ENCODE measurements at regions not wholly inside any gene's neighbourhood (a gene's known extent, or its start where the extent isn't known, plus 50 kb on each side); places are given as distances from the start of the nearest gene placed in this dataset.
A peak's percentile ranks its signal among the peaks of the same experiment; 100 is the strongest.

DNA sequence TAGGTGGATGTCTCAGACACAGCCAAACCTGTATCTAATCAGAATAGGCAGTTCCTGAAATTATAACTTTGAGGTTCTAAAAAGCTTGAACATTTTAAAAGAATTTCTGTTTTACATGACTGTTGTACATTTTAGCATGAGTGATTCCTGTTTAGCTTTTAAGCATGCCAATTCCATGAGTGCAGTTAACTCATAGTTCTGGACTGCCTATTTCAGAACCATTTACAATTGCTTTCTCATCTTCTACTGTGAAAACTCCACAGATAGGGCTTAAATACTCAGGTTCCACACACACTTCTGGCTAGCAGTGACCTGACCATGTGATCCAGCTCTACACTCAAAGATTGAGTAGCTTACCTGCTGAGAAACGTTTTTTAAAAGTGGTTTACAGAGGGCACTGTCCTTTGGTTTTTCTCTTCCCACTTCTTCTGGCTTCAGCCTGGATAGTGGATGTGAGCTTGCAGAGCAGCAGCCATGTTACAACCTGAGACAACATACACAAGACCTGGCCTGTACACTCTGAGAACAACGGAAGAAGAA lies 280.8 kb downstream of the ANKRD50 start:
- Mint-ChIP-seq H3K4me1 (ENCODE audit: low read depth, unreplicated experiment) (no peaks in the 10 kb centered on the region), H3K27me3 (ENCODE audit: low read depth, unreplicated experiment) (no peaks in the 10 kb centered on the region), H3K27ac (ENCODE audit: unreplicated experiment) (no peak overlapping the region), H3K36me3 (ENCODE audit: low read depth, unreplicated experiment) (no peaks in the 10 kb centered on the region), H3K9me3 (ENCODE audit: unreplicated experiment) (no peaks in the 10 kb centered on the region), H3K4me3 (ENCODE audit: unreplicated experiment) (no peak overlapping the region)
- Histone ChIP-seq H3K79me2 (ENCODE audit: insufficient read depth, low read length) (no peaks in the 10 kb centered on the region), H4K20me1 (ENCODE audit: insufficient read depth, low read length) (no peaks in the 10 kb centered on the region), H2AFZ (ENCODE audit: low read depth, low read length) (no peak overlapping the region), H3K4me2 (ENCODE audit: low read length) (no peak overlapping the region), H3K36me3 (ENCODE audit: insufficient read depth, low read length) (no peaks in the 10 kb centered on the region), H3K27me3 (ENCODE audit: insufficient read depth, low read length) (no peaks in the 10 kb centered on the region), H3K4me3 (ENCODE audit: insufficient read depth, low read depth, low read length) (no peak overlapping the region), H3K9ac (ENCODE audit: low read length) (no peak overlapping the region), H3K9me3 (ENCODE audit: insufficient read depth, low read depth, low read length) (no peaks in the 10 kb centered on the region), H3K4me1 (ENCODE audit: insufficient read depth, low read length) (peaks cover 5% of the 10 kb centered on the region), H3K27ac (ENCODE audit: low read depth, low read length) (peak overlapping the region; percentile 49)
- no peak for TF ChIP-seq EZH2 (IDR thresholded peaks at IDR 0.05; ENCODE audit: insufficient read depth, low read length)
- TF ChIP-seq, protein P1, sequence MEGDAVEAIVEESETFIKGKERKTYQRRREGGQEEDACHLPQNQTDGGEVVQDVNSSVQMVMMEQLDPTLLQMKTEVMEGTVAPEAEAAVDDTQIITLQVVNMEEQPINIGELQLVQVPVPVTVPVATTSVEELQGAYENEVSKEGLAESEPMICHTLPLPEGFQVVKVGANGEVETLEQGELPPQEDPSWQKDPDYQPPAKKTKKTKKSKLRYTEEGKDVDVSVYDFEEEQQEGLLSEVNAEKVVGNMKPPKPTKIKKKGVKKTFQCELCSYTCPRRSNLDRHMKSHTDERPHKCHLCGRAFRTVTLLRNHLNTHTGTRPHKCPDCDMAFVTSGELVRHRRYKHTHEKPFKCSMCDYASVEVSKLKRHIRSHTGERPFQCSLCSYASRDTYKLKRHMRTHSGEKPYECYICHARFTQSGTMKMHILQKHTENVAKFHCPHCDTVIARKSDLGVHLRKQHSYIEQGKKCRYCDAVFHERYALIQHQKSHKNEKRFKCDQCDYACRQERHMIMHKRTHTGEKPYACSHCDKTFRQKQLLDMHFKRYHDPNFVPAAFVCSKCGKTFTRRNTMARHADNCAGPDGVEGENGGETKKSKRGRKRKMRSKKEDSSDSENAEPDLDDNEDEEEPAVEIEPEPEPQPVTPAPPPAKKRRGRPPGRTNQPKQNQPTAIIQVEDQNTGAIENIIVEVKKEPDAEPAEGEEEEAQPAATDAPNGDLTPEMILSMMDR (IDR thresholded peaks at IDR 0.05; ENCODE audit: insufficient read depth, low read depth, low read length): no peak
- FAIRE-seq (no peak), DNase-seq (ENCODE audit: low read depth) (peak; percentile 12)

DNA sequence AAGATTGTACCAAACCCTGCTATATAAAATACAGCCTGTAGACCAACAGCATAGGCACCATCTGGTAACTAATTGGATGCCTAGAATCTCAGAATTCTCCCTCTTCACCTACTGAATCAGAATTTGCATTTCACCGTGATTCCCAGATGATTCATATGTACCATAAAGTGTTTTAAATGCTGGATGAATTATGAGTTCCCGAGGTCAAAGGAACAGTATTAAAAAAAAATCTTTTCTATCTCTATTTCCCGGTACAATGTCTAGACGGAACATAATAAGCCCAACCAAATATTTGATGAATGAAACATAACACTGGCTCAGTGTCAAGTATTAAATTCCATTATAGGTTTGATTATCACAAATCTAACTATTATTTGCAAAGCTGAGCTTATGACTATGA lies 280.0 kb downstream of the ANKRD50 start:
- peaks cover 5% of the 10 kb centered on the region for H3K4me1 ChIP-seq (ENCODE audit: insufficient read depth, low read length)
- Mint-ChIP-seq H3K36me3 (ENCODE audit: low read depth, unreplicated experiment) (no peaks in the 10 kb centered on the region), H3K9me3 (ENCODE audit: unreplicated experiment) (no peaks in the 10 kb centered on the region), H3K4me1 (ENCODE audit: low read depth, unreplicated experiment) (no peaks in the 10 kb centered on the region), H3K27ac (ENCODE audit: unreplicated experiment) (no peak overlapping the region), H3K27me3 (ENCODE audit: low read depth, unreplicated experiment) (no peaks in the 10 kb centered on the region), H3K4me3 (ENCODE audit: unreplicated experiment) (no peak overlapping the region)
- H3K27me3 ChIP-seq (ENCODE audit: insufficient read depth, low read length): no peaks in the 10 kb centered on the region
- H3K36me3 ChIP-seq (ENCODE audit: insufficient read depth, low read length): no peaks in the 10 kb centered on the region
- peak overlapping the region; percentile 3 for H3K4me2 ChIP-seq (ENCODE audit: low read length)
- peak overlapping the region; percentile 55 for H3K27ac ChIP-seq (ENCODE audit: low read depth, low read length)
- H3K4me3 ChIP-seq (ENCODE audit: insufficient read depth, low read depth, low read length): no peak overlapping the region
- FAIRE-seq (no peak), DNase-seq (ENCODE audit: low read depth) (peak; percentile 72)
- TF ChIP-seq EZH2 (IDR thresholded peaks at IDR 0.05; ENCODE audit: insufficient read depth, low read length): no peak
- H3K79me2 ChIP-seq (ENCODE audit: insufficient read depth, low read length): no peaks in the 10 kb centered on the region
- H2AFZ ChIP-seq (ENCODE audit: low read depth, low read length): no peak overlapping the region
- no peak overlapping the region for H3K9ac ChIP-seq (ENCODE audit: low read length)
- H3K9me3 ChIP-seq (ENCODE audit: insufficient read depth, low read depth, low read length): no peaks in the 10 kb centered on the region
- no peaks in the 10 kb centered on the region for H4K20me1 ChIP-seq (ENCODE audit: insufficient read depth, low read length)

DNA sequence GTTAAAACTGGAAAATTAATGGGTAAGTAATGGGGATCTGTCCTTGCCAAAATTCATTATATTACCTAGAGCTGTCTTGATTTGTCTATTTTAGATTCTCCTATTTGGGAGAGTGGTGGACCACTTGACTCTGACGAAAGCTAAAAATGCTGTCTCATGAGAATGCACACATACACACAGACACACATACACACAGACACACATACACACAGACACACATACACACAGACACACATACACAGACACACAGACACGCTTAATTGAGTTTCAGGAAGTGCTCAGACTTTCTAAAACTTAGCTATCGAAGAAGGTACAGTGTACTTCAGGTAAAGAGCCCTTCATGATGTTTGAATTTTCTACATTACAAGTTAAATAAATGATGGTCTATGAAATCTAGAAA lies 279.5 kb downstream of the ANKRD50 start:
- Histone ChIP-seq H2AFZ (ENCODE audit: low read depth, low read length) (no peak overlapping the region), H3K36me3 (ENCODE audit: insufficient read depth, low read length) (no peaks in the 10 kb centered on the region), H3K27me3 (ENCODE audit: insufficient read depth, low read length) (no peaks in the 10 kb centered on the region), H3K9ac (ENCODE audit: low read length) (no peak overlapping the region), H3K9me3 (ENCODE audit: insufficient read depth, low read depth, low read length) (no peaks in the 10 kb centered on the region), H3K4me1 (ENCODE audit: insufficient read depth, low read length) (peaks cover 5% of the 10 kb centered on the region), H4K20me1 (ENCODE audit: insufficient read depth, low read length) (no peaks in the 10 kb centered on the region), H3K4me3 (ENCODE audit: insufficient read depth, low read depth, low read length) (no peak overlapping the region), H3K79me2 (ENCODE audit: insufficient read depth, low read length) (no peaks in the 10 kb centered on the region), H3K27ac (ENCODE audit: low read depth, low read length) (peak overlapping the region; percentile 55), H3K4me2 (ENCODE audit: low read length) (peak overlapping the region; percentile 3)
- no peak overlapping the region for H3K4me3 Mint-ChIP-seq (ENCODE audit: unreplicated experiment)
- TF ChIP-seq, protein P1 (IDR thresholded peaks at IDR 0.05; ENCODE audit: insufficient read depth, low read depth, low read length): no peak
- TF ChIP-seq EZH2 (IDR thresholded peaks at IDR 0.05; ENCODE audit: insufficient read depth, low read length): no peak
- DNase-seq (ENCODE audit: low read depth) (no peak), FAIRE-seq (peak; percentile 17)
- H3K27me3 Mint-ChIP-seq (ENCODE audit: low read depth, unreplicated experiment): no peaks in the 10 kb centered on the region
- no peaks in the 10 kb centered on the region for H3K4me1 Mint-ChIP-seq (ENCODE audit: low read depth, unreplicated experiment)
- H3K27ac Mint-ChIP-seq (ENCODE audit: unreplicated experiment): no peak overlapping the region
- H3K36me3 Mint-ChIP-seq (ENCODE audit: low read depth, unreplicated experiment): no peaks in the 10 kb centered on the region
- no peaks in the 10 kb centered on the region for H3K9me3 Mint-ChIP-seq (ENCODE audit: unreplicated experiment)
